HepG2 (cell line): ENCODE measurements at regions not wholly inside any gene's neighbourhood (a gene's known extent, or its start where the extent isn't known, plus 50 kb on each side); places are given as distances from the start of the nearest gene placed in this dataset.

ENCODE experiments used
- ATAC-seq: fragments of 200-7000 bp; cut with Tn5 transposase; 3 replicates; pipeline ENCODE4 v1.9.1; 2020; ENCODE audit warnings: mild to moderate bottlenecking, moderate library complexity
- BruUV-seq: library from RNA; stranded (reverse); fragments of 400-500 nt; replicated peaks from 2 replicates; lab custom pipeline; 2021; lab: Mats Ljungman, UMichigan
- CTCF ChIA-PET: fragments of 300-600 bp; formaldehyde crosslinking; extraction: SDS; loops from one replicate; lab custom pipeline; 2021; ENCODE audit warnings: low total read pairs, inconsistent platforms, low intra/inter-chr PET ratio; lab: Yijun Ruan, JAX
- POLR2A ChIA-PET: fragments of 350-600 bp; sonication (Branson Sonifier 250); formaldehyde crosslinking; loops from one replicate; lab custom pipeline; 2020; ENCODE audit warnings: antibody characterized with exemption, inconsistent platforms; lab: Yijun Ruan, JAX
- DNase-seq: peaks from one replicate; pipeline ENCODE4 v3.0.0-alpha.2; 2015; ENCODE audit warnings: low spot score
- FAIRE-seq: peaks from 3 replicates; lab custom pipeline; 2011; peaks lifted over from hg19 to GRCh38; lab: Jason Lieb, UNC
- H2AFZ ChIP-seq: one replicate; pipeline ENCODE4 v1.6.1; 2011; ENCODE audit warnings: low read length, inconsistent platforms
- H3K27ac ChIP-seq: fragments of 300-600 bp; 3 replicates; pipeline ENCODE4 v1.8.0; 2011; ENCODE audit warnings: mixed run types, mild to moderate bottlenecking, mixed read lengths, low read length, inconsistent platforms; ENCODE audit not compliant: insufficient read depth; ENCODE audit errors: extremely low read length
- H3K27me3 ChIP-seq, 2 experiments: fragments of 200-600 bp in 1 of 2; 2 replicates in 1 of 2; 3 replicates in 1 of 2; pipeline versions ENCODE4 v1.6.0 to v1.8.0; 2011; ENCODE audit warnings: low read length in 2 of 2, mild to moderate bottlenecking in 2 of 2, moderate library complexity in 2 of 2, inconsistent platforms in 1 of 2; ENCODE audit not compliant: insufficient read depth in 2 of 2, control insufficient read depth in 1 of 2
- H3K36me3 ChIP-seq, 2 experiments: fragments of 200-600 bp in 1 of 2; replicated peaks in 1 of 2; 2 replicates in 1 of 2; 3 replicates in 1 of 2; pipeline versions ENCODE4 v1.5.1 to v1.8.0; 2011; ENCODE audit warnings: low read length in 2 of 2, inconsistent platforms in 1 of 2; ENCODE audit not compliant: insufficient read depth in 2 of 2, control insufficient read depth in 1 of 2
- H3K4me1 ChIP-seq: 2 replicates; pipeline ENCODE4 v1.5.1; 2012; ENCODE audit warnings: low read length, inconsistent platforms; ENCODE audit not compliant: insufficient read depth
- H3K4me2 ChIP-seq: 2 replicates; pipeline ENCODE4 v1.6.0; 2011; ENCODE audit warnings: low read depth, low read length, inconsistent platforms
- H3K4me3 ChIP-seq, 3 experiments: fragments of 200-600 bp in 1 of 3; sonication (generic), shearing (Covaris generic) in 1 of 3; replicated peaks in 1 of 3; 2 replicates each; pipeline ENCODE4 v1.5.1; 2011 to 2016; ENCODE audit warnings: low read length in 3 of 3, inconsistent platforms in 2 of 3, low read depth in 2 of 3, mild to moderate bottlenecking in 2 of 3, control low read depth in 1 of 3, mixed read lengths in 1 of 3; ENCODE audit not compliant: insufficient read depth in 1 of 3
- H3K79me2 ChIP-seq: one replicate; pipeline ENCODE4 v1.6.1; 2011; ENCODE audit warnings: low read length, inconsistent platforms; ENCODE audit not compliant: insufficient read depth
- H3K9ac ChIP-seq: 2 replicates; pipeline ENCODE4 v1.6.0; 2011; ENCODE audit warnings: mild to moderate bottlenecking, low read depth, low read length, inconsistent platforms; ENCODE audit not compliant: insufficient read depth
- H3K9me3 ChIP-seq: 2 replicates; pipeline ENCODE4 v1.5.1; 2012; ENCODE audit warnings: mild to moderate bottlenecking, low read length
- H4K20me1 ChIP-seq: 2 replicates; pipeline ENCODE4 v1.6.0; 2011; ENCODE audit warnings: inconsistent platforms, mild to moderate bottlenecking, low read length, moderate library complexity; ENCODE audit not compliant: insufficient read depth
- HNRNPL ChIP-seq: fragments of 200-400 bp; formaldehyde crosslinking; IDR thresholded peaks from 2 replicates; pipeline ENCODE4 v1.6.1; 2017; ENCODE audit warnings: mild to moderate bottlenecking, low read depth, low read length
- KAT7 ChIP-seq: IDR thresholded peaks from 2 replicates; pipeline ENCODE4 v1.6.1; 2018; ENCODE audit warnings: borderline replicate concordance, missing compliant biosample characterization
- KDM5A ChIP-seq: fragments of 200-600 bp; sonication (generic); IDR thresholded peaks from 2 replicates; pipeline ENCODE4 v1.7.0; 2018; ENCODE audit warnings: antibody characterized with exemption, mild to moderate bottlenecking, low read length, borderline replicate concordance
- MEF2D ChIP-seq: sonication (generic); formaldehyde crosslinking; IDR thresholded peaks from 2 replicates; pipeline ENCODE4 v1.5.1; 2020; ENCODE audit warnings: mild to moderate bottlenecking, missing genetic modification reagents
- MLLT10 ChIP-seq: sonication (generic); formaldehyde crosslinking; IDR thresholded peaks from 2 replicates; pipeline ENCODE4 v1.4.0; 2020; ENCODE audit warnings: missing genetic modification reagents
- PITX1 ChIP-seq: sonication (generic); formaldehyde crosslinking; IDR thresholded peaks from 2 replicates; pipeline ENCODE4 v1.5.1; 2020; ENCODE audit warnings: mild to moderate bottlenecking, missing genetic modification reagents
- ZNF335 ChIP-seq: sonication (generic); formaldehyde crosslinking; IDR thresholded peaks from 2 replicates; pipeline ENCODE4 v1.4.0; 2020; ENCODE audit warnings: missing genetic modification reagents
- ZNF44 ChIP-seq: sonication (generic); formaldehyde crosslinking; IDR thresholded peaks from 2 replicates; pipeline ENCODE4 v1.5.1; 2020; ENCODE audit warnings: mild to moderate bottlenecking, missing genetic modification reagents
- ZNF772 ChIP-seq: sonication (generic); formaldehyde crosslinking; IDR thresholded peaks from 2 replicates; pipeline ENCODE4 v1.5.0; 2020; ENCODE audit warnings: mild to moderate bottlenecking, missing genetic modification reagents
- ZNF891 ChIP-seq: sonication (generic); formaldehyde crosslinking; IDR thresholded peaks from 2 replicates; pipeline ENCODE4 v1.5.0; 2020; ENCODE audit warnings: mild to moderate bottlenecking, missing genetic modification reagents
- WGBS: methylation state at CpG from one replicate; pipeline ENCODE4 v1.1.6; 2017; ENCODE audit warnings: low lambda C conversion rate; 5-methylcytosine and 5-hydroxymethylcytosine counted together
- in situ Hi-C: cut with HindIII; loops from 2 replicates; pipeline ENCODE4 v1.10.0; 2017; ENCODE audit warnings: low pct_unique_long_range_greater_than_20kb; ENCODE audit not compliant: extremely low pct_ligation_motif_present
- intact Hi-C: fragments of 100-400 bp; cut with micrococcal nuclease; formaldehyde crosslinking; loops from one replicate; pipeline ENCODE4 v1.10.0; 2022; ENCODE audit not compliant: unreplicated experiment
- TF ChIP-seq, protein P1 (sequence below): sonication (generic); formaldehyde crosslinking; IDR thresholded peaks from 2 replicates; pipeline ENCODE4; 2020; ENCODE audit warnings: missing genetic modification reagents, mild to moderate bottlenecking, borderline replicate concordance
- TF ChIP-seq, protein P2 (sequence below): sonication (generic); formaldehyde crosslinking; IDR thresholded peaks from 2 replicates; pipeline ENCODE4 v1.5.0; 2020; ENCODE audit warnings: missing genetic modification reagents
- TF ChIP-seq, protein P3 (sequence below): IDR thresholded peaks from 2 replicates; pipeline ENCODE4 v1.6.1; 2016
- TF ChIP-seq, protein P4 (sequence below): sonication (generic); formaldehyde crosslinking; IDR thresholded peaks from 2 replicates; pipeline ENCODE4 v1.4.0; 2020; ENCODE audit warnings: missing genetic modification reagents

DNA sequence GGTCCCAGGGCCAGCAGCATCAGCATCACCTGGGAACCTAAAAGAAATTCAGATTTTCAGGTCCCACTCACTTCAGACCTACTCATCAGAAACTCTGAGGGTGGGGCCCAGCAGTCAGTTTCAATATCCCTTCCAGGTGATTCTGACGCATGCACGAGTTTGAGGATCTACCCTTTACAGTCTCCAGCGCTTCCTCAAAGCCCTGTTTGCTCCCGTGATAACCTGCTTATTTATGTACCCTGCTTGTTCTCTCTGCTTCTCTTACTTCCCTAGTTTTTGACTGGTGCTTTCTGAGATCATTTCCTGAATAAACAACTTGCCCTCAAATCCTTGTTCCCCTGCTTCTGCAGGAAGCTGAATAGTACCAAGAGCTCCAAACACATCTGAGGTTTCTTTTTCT is 245.3 kb downstream of the ZNF621 start (continued):
- TF ChIP-seq, protein P1, sequence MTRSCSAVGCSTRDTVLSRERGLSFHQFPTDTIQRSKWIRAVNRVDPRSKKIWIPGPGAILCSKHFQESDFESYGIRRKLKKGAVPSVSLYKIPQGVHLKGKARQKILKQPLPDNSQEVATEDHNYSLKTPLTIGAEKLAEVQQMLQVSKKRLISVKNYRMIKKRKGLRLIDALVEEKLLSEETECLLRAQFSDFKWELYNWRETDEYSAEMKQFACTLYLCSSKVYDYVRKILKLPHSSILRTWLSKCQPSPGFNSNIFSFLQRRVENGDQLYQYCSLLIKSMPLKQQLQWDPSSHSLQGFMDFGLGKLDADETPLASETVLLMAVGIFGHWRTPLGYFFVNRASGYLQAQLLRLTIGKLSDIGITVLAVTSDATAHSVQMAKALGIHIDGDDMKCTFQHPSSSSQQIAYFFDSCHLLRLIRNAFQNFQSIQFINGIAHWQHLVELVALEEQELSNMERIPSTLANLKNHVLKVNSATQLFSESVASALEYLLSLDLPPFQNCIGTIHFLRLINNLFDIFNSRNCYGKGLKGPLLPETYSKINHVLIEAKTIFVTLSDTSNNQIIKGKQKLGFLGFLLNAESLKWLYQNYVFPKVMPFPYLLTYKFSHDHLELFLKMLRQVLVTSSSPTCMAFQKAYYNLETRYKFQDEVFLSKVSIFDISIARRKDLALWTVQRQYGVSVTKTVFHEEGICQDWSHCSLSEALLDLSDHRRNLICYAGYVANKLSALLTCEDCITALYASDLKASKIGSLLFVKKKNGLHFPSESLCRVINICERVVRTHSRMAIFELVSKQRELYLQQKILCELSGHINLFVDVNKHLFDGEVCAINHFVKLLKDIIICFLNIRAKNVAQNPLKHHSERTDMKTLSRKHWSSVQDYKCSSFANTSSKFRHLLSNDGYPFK: no peak
- TF ChIP-seq, all 625 proteins: peak for 0

DNA sequence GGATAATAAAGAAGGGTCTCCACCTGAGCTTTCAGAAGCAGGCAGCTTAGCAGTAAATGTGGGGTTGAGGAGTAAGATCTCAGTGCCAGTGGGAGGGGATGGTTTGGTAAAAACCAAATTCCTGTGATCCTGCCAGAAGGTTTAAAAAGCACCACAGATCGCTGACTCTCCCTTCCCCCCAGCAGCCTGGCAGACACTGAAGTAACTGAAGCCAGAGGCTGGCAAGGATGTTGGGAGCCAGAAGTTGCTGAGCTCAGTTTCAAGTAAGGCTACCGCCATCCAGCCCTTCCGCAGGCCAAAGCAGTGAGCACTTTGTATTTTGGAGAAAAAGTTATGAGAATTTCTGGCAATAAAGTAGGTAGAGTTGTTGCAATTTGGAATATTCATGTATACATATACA is 246.4 kb downstream of the ZNF621 start:
- Histone ChIP-seq H3K27ac (no peak overlapping the region), H2AFZ (no peak overlapping the region), H3K9me3 (no peaks in the 10 kb centered on the region), H3K9ac (no peak overlapping the region), H3K27me3 (no peaks in the 10 kb centered on the region), H3K36me3 (no peaks in the 10 kb centered on the region), H3K4me3 (no peak overlapping the region), H4K20me1 (no peaks in the 10 kb centered on the region), H3K4me2 (no peak overlapping the region), H3K79me2 (no peaks in the 10 kb centered on the region), H3K4me1 (no peaks in the 10 kb centered on the region)
- FAIRE-seq (no peak), DNase-seq (no peak), ATAC-seq (no peak)
- WGBS: 74% methylated on average over 3 of the region's 3 CpGs
- in situ Hi-C loops: no loop called here
- no TSS peak for BruUV-seq
- TF ChIP-seq KDM5A: no peak
- no peak for TF ChIP-seq PITX1
- TF ChIP-seq, protein P2, sequence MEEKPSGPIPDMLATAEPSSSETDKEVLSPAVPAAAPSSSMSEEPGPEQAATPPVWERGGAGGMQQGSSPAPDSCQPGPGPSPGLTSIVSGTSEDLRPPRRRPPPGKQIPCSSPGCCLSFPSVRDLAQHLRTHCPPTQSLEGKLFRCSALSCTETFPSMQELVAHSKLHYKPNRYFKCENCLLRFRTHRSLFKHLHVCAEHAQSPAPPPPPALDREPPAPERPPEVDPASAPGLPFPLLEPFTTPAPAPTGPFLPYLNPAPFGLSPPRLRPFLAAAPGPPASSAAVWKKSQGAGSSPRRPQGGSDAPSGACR (CRISPR knock-in tag): no peak
- TF ChIP-seq, protein P3, sequence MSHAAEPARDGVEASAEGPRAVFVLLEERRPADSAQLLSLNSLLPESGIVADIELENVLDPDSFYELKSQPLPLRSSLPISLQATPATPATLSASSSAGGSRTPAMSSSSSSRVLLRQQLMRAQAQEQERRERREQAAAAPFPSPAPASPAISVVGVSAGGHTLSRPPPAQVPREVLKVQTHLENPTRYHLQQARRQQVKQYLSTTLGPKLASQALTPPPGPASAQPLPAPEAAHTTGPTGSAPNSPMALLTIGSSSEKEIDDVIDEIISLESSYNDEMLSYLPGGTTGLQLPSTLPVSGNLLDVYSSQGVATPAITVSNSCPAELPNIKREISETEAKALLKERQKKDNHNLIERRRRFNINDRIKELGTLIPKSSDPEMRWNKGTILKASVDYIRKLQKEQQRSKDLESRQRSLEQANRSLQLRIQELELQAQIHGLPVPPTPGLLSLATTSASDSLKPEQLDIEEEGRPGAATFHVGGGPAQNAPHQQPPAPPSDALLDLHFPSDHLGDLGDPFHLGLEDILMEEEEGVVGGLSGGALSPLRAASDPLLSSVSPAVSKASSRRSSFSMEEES (CRISPR knock-in tag): no peak
- TF ChIP-seq ZNF335: no peak
- no peak for TF ChIP-seq ZNF44 (CRISPR knock-in tag)
- no peak for TF ChIP-seq MLLT10 (CRISPR knock-in tag)
- no peak for TF ChIP-seq KAT7 (CRISPR knock-in tag)
- TF ChIP-seq MEF2D (CRISPR knock-in tag): no peak
- TF ChIP-seq ZNF891 (CRISPR knock-in tag): no peak
- no peak for TF ChIP-seq HNRNPL
- no peak for TF ChIP-seq ZNF772 (CRISPR knock-in tag)
- TF ChIP-seq, protein P4, sequence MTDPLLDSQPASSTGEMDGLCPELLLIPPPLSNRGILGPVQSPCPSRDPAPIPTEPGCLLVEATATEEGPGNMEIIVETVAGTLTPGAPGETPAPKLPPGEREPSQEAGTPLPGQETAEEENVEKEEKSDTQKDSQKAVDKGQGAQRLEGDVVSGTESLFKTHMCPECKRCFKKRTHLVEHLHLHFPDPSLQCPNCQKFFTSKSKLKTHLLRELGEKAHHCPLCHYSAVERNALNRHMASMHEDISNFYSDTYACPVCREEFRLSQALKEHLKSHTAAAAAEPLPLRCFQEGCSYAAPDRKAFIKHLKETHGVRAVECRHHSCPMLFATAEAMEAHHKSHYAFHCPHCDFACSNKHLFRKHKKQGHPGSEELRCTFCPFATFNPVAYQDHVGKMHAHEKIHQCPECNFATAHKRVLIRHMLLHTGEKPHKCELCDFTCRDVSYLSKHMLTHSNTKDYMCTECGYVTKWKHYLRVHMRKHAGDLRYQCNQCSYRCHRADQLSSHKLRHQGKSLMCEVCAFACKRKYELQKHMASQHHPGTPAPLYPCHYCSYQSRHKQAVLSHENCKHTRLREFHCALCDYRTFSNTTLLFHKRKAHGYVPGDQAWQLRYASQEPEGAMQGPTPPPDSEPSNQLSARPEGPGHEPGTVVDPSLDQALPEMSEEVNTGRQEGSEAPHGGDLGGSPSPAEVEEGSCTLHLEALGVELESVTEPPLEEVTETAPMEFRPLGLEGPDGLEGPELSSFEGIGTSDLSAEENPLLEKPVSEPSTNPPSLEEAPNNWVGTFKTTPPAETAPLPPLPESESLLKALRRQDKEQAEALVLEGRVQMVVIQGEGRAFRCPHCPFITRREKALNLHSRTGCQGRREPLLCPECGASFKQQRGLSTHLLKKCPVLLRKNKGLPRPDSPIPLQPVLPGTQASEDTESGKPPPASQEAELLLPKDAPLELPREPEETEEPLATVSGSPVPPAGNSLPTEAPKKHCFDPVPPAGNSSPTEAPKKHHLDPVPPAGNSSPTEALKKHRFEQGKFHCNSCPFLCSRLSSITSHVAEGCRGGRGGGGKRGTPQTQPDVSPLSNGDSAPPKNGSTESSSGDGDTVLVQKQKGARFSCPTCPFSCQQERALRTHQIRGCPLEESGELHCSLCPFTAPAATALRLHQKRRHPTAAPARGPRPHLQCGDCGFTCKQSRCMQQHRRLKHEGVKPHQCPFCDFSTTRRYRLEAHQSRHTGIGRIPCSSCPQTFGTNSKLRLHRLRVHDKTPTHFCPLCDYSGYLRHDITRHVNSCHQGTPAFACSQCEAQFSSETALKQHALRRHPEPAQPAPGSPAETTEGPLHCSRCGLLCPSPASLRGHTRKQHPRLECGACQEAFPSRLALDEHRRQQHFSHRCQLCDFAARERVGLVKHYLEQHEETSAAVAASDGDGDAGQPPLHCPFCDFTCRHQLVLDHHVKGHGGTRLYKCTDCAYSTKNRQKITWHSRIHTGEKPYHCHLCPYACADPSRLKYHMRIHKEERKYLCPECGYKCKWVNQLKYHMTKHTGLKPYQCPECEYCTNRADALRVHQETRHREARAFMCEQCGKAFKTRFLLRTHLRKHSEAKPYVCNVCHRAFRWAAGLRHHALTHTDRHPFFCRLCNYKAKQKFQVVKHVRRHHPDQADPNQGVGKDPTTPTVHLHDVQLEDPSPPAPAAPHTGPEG (CRISPR knock-in tag): no peak
- CTCF ChIA-PET: no interaction called here
- intact Hi-C loops: no loop called here
- POLR2A ChIA-PET: no interaction called here
